Hematopoietic multipotent progenitor cell treated with erythropoietin and hydrocortisone succinate and interleukin-3 and kit ligand, for 6 days (in vitro differentiated cells): ENCODE measurements at regions not wholly inside any gene's neighbourhood (a gene's known extent, or its start where the extent isn't known, plus 50 kb on each side); places are given as distances from the start of the nearest gene placed in this dataset.
"Not testable (repeated sequence)": the region's sequence is repeated elsewhere in the genome, so short reads cannot be mapped to it uniquely, and the experiment has no call there.

Source experiments
- DNase-seq: peaks from one replicate; pipeline ENCODE4 v3.0.0-alpha.2; 2015

DNA sequence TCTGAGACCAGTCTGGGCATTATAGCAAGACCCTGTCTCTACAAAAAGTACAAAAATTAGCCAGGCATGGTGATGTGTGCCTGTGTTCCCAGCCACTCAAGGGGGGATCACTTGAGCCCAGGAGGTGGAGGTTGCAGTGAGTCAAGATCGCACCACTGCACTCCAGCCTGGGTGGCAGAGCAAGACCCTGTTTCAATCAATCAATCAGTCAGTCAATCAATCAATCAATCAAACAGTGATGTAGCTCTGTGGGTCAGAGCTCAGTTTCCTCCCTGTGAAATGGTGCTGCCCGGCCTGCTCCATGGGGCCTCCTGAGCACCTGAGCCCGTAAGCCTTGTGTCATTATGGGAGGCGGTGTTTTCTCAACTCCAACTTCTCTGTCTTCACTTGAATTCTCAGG is 167.1 kb upstream of the CIBAR2 start:
- no peak for DNase-seq

- no peak for DNase-seq
Observed at GRCh38 chr16:85279825-85280545, 167.7 kb upstream of the CIBAR2 start.

DNA sequence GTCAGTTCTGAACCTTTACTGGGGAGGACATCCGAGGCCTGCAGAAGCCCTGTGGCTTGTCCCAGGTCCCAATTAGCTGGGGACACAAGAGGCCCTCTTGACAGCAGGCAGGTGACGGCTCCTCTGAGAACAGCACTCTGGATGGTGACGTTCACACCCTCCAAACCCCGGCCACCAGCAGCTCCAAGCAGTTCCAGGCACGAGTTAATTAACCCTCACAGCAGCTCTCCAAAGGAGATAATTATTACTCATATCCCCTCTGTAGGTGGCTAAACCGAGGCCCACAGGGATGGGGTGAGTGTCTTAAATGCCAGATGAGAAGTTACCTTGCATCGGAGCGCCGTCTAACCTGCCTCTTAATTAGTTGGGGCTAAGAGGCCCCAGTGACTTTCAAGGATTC is 168.9 kb upstream of the CIBAR2 start:
- no peak for DNase-seq

- no peak for DNase-seq
Observed at GRCh38 chr16:85282842-85283241, 170.6 kb upstream of the CIBAR2 start.

DNA sequence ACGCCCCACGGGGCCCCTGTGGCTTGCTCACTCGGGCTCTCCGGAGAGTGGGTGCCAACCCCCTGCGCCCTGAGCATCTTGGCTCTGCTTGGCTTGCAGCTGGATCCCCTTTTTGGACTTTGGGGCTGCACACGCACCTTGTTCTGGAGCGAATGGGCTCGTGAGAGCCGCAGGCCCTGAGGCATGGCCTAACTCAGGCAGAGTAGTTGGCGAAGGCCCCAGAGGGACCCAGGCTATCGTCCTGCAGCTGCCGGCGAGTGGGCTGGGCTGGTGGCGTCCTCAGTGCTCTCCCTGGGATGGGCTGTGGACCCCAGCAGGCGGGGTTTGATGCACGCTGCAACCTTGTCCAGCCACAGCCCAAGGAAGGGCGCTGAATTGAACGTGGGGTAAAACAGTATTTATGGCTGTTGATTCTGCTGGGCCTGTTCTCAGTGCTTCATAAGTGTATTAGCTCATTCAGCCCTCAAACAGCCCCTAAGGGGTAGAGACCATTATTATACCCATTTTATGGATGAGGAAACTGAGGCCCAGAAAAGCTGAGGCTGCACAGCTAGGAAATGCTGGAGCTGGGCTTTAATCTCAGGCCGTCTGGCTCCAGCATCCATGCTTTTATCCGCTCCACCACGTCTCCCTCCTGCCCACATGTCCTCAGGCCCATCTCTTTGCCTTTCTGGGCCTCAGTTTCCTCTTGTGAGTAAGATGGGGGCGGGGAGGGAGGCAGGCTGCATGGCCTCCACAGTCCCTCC is 171.2 kb upstream of the CIBAR2 start:
- no peak for DNase-seq

DNA sequence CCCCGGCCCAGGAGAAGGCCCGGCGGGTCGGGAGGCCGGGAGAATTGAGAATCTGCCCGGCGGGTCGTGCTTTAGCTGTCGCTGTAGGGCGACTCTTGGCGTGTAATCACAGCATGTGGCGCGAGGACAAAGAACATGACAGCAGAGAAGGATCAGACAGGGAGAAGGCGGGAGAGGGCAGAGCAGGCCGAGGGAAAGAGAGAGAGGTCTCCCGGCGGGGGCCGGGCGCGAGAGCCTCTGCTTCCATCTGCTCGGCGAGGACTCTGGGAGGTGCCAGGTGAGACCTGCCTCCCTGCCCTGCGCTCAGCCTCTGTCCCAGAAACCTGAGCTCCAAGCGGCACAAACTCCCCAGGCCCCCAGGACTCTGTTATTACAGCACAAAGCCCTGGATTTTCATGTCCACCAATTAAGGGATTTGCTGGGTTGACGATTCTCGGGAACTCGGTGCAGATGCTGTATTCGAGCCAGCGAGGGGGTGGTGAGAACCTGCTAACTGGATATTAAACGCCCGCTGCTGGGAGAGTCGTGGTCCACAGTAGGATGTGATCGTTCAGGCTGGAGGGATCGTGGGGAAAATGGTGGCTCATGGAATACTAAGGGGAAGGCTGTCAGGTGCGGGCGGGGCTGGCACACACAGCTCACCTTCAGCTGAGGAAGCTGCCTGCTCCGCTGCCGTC is 172.0 kb upstream of the CIBAR2 start:
- no peak for DNase-seq

GRCh38 chr16:85285681-85286065 is 173.4 kb upstream of the CIBAR2 start:
- no peak for DNase-seq

DNA sequence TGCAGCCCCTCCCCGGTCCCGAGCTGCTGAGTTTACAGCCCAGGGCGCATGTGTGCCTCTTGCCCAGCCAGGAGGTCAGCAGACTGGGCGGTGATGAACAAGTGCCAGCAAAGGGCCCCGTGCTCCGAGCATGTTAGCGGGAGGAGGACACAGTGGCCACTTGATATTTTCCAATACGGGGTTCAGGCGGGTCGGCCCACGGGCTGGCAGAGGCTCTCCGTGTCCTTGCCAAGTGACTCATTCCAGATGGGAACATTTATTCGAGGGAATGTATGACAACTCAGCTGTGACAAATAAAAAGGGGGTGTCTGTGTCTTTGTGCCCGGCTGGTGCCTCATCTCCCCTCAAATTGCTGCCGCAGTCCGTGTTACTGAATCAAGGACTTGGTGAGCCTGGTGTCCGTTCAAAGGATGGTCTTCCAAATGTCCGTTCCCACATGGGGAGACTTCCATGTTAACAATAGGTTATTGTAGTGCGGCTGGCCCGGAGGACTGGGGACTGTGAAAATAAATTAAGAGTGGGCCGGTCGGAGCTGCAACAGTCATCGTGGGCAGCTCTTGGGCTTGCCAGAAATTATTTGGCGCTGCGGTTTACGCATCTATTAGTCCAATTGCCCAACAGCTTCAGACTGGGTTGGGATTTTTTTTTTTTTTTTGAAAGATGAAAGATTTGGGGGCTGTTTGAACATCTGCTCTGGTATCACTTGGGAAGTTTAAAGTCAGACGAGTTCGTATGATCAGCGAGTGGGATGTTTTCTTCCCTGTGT is 174.0 kb upstream of the CIBAR2 start:
- no peak for DNase-seq

GRCh38 chr16:85286951-85287814 is 174.9 kb upstream of the CIBAR2 start:
- DNase-seq: no peak

DNA sequence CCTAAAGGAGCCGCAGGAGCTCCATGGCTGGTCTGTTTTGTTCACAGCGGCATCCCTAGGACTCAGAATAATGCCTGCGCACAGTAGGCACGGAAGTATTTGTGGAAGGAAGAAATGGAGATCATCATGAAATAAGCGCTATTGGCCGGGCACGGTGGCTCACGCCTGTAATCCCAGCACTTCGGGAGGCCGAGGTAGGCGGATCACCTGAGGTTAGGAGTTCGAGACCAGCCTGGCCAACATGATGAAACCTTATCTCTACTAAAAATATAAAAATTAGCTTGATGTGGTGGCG is 175.5 kb upstream of the CIBAR2 start:
- DNase-seq: not testable (repeated sequence)

GRCh38 chr16:85288341-85288868 is 176.1 kb upstream of the CIBAR2 start:
- DNase-seq: no peak

DNA sequence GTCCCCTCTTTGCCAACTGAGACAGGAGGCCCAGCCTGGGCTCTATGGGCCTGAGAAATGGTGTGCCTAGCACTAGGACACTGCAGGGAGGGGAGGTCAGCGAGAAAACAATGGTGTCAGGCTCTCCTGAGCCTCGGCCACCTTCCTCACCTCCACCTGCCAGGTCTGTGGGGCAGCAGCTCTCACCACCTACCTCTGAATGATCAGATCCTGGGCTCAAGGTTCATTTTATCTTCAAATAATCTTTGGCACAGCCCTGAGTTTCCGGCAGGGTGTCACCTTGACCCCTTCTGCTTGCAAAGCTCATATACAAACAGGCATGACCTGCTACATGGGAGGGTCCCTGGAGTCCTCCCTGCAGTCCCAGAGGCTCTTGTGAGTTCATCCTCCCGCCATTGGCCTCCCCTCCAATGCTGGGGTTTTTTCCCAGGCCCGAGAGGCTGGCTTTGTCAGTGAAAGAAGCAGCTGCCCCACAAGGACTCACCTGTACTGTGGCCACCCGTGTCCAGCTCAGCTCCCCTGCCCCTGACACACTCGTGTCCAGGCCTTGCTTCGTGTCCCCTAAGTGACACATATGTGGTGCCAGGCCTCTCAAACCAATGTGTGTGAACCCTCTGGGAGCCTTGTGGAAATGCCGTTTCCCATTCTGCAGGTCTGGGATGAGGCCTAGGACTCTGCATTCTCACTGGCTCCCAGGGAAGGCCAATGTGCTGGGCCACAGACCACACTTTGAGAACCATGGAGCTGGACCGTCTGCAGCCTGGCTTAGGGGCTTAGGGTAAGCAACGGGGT is 176.8 kb upstream of the CIBAR2 start:
- no peak for DNase-seq

GRCh38 chr16:85289760-85290625 is 177.7 kb upstream of the CIBAR2 start:
- no peak for DNase-seq

GRCh38 chr16:85290626-85291301 is 178.5 kb upstream of the CIBAR2 start:
- DNase-seq: no peak

- DNase-seq: peak; percentile 58
Observed at GRCh38 chr16:85291302-85292148, 179.3 kb upstream of the CIBAR2 start.

GRCh38 chr16:85293458-85293857 is 181.2 kb upstream of the CIBAR2 start:
- DNase-seq: no peak

DNA sequence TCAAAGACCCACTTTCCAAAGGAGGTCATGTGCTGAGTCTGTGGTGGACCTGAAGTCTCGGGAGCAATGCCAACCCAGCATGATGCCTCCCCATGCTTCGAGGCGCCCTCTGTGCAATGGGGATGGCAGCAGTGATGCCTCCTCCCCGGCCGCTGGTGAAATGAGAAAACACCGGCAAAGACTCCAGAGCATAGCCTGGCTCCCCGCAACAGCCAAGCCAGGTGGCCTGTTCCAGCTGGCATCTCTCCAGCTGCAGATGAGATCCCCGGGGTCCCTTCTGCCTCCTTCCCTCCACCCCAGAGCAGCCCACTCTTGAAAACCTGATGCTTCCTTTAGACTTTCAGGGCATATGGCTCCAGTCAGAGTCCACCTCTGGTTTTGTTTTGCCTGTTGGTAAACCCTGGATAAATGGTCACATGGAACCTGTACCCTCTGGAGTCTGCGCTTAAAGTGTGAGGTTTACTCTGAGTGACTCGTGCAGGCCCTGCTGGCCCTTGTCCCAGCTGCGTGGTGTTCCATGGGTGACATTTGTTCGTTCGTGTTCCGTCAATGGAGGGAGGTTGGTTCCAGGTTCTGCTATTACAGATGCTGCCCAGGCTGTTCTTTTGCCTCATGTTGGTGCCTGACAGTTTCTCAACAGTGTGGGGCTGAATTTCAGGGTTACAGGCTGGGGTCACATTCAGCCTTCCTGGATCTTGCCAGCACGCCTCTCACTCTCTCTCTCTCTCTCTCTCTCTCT is 181.8 kb upstream of the CIBAR2 start:
- no peak for DNase-seq
